ENCODE measurements at regions not wholly inside any gene's neighbourhood (a gene's known extent, or its start where the extent isn't known, plus 50 kb on each side); places are given as distances from the start of the nearest gene placed in this dataset.

DNA sequence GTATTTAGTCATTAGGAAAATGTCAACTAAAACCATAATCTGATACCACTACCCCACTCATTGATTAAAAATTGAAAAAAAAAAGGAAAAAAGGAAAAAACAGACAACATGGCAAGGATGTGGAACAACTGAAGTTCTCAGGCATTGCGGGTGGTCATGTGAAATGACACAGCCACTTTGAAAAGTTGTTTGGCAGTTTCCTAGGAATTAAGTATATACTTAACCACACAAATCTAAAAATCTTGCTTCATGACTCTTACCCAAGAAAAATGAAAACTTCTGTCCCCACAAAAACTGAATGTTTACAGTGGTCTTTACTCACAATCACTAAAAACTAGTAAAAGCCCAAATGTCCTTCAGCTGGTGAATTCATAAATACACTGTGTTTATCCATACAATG, 254.5 kb downstream of the AHR start:
- Histone ChIP-seq H3K27me3 (ENCODE audit: insufficient read depth, low read length, poor library complexity, severe bottlenecking) (no peaks in the 10 kb centered on the region), H3K4me1 (ENCODE audit: insufficient read depth, low read length) (no peaks in the 10 kb centered on the region), H3K4me3 (ENCODE audit: low read length) (no peak overlapping the region), H3K9me3 (ENCODE audit: low read length) (no peaks in the 10 kb centered on the region), H3K36me3 (ENCODE audit: insufficient read depth, low read length) (no peaks in the 10 kb centered on the region), H3K27ac (ENCODE audit: low read depth, low read length) (no peak overlapping the region)
- CTCF ChIA-PET, result no interaction called here
- POLR2A ChIA-PET, result no interaction called here
- DNase-seq, result no peak
- no peak overlapping the region for H3K4me3 Mint-ChIP-seq
- no peaks in the 10 kb centered on the region for H3K9me3 Mint-ChIP-seq
- no peaks in the 10 kb centered on the region for H3K36me3 Mint-ChIP-seq
- no peaks in the 10 kb centered on the region for H3K4me1 Mint-ChIP-seq
- no peaks in the 10 kb centered on the region for H3K27me3 Mint-ChIP-seq
- H3K27ac Mint-ChIP-seq, result no peak overlapping the region

DNA sequence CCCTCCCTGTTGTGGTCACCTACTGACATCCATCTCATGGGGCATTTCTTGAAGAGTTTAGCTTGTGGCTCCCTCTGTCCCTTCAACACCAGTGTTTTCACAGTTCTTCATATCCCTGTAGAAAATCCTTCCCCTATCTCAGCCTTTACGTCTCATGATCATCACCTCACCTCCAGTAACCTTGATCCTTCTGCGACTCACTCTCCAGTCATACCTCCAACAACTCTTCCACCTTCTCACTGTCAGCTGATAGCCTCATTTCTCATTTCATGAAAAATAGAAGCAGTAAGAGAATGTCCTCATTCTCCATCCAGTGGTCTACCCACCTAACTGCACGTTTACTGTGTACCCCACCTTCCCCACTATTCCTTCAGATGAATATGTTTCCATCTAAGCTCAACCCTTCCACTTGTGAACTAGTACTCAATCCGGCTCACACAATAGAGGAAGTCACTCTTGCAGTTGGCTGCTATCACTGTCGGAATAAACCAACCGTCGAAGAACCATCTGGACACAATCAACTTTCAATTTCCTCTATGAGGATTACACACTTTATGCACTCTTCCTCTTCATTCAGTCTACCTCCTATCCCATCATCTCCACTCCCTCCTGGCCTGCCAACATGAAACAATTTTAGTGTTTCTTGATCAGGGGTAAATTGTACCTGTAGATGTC, 256.0 kb downstream of the AHR start:
- H3K4me1 Mint-ChIP-seq, result no peaks in the 10 kb centered on the region
- Histone ChIP-seq H3K4me1 (ENCODE audit: insufficient read depth, low read length) (no peaks in the 10 kb centered on the region), H3K36me3 (ENCODE audit: insufficient read depth, low read length) (no peaks in the 10 kb centered on the region), H3K27me3 (ENCODE audit: insufficient read depth, low read length, poor library complexity, severe bottlenecking) (no peaks in the 10 kb centered on the region), H3K27ac (ENCODE audit: low read depth, low read length) (no peak overlapping the region), H3K4me3 (ENCODE audit: low read length) (no peak overlapping the region), H3K9me3 (ENCODE audit: low read length) (no peaks in the 10 kb centered on the region)
- no peak overlapping the region for H3K27ac Mint-ChIP-seq
- no peaks in the 10 kb centered on the region for H3K27me3 Mint-ChIP-seq
- no peak overlapping the region for H3K4me3 Mint-ChIP-seq
- ChIA-PET POLR2A (no interaction called here), CTCF (no interaction called here)
- DNase-seq, result no peak
- H3K36me3 Mint-ChIP-seq, result no peaks in the 10 kb centered on the region
- H3K9me3 Mint-ChIP-seq, result no peaks in the 10 kb centered on the region

DNA sequence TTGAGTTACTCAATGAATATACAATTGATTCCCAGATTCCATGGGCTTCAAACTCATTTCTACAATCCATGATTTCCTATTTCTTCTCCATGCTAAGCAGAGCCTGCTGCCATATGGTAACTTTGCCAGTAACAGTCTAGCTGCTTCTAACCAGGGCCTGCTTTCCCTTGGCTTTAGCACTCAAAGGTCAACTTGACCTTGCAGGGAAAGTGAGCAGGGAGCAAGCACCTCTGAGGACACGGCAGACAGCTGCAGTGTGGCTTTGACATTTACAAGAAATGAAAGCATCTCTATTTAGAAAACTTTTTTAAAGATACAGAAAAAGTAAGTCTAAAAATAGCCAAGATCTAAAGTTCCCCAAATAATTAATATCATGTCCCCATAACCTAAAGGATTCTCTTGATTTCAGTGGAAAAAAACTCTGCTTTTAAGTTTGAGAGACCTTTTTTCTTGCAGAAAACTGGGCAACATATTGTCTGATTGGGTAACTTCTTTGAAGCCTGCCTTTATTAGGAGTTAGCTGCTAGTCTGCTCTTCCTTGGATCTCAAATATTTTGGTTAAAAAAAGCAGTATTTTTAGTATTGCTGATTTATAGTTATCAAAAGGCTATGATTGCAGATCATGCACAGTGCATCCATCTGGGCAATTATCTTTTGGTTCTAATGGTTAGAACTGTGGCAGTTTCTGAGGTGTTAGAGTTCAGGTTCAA, 257.9 kb downstream of the AHR start:
- no peaks in the 10 kb centered on the region for H3K9me3 ChIP-seq (ENCODE audit: low read length)
- Mint-ChIP-seq H3K9me3 (no peaks in the 10 kb centered on the region), H3K4me3 (no peak overlapping the region), H3K4me1 (no peaks in the 10 kb centered on the region), H3K27ac (no peak overlapping the region), H3K27me3 (peaks cover 0 to 4% of the 10 kb centered on the region in 2 donors), H3K36me3 (no peaks in the 10 kb centered on the region)
- DNase-seq, result no peak
- no peaks in the 10 kb centered on the region for H3K36me3 ChIP-seq (ENCODE audit: insufficient read depth, low read length)
- no peaks in the 10 kb centered on the region for H3K4me1 ChIP-seq (ENCODE audit: insufficient read depth, low read length)
- H3K27ac ChIP-seq (ENCODE audit: low read depth, low read length), result no peak overlapping the region
- H3K27me3 ChIP-seq (ENCODE audit: insufficient read depth, low read length, poor library complexity, severe bottlenecking), result no peaks in the 10 kb centered on the region
- POLR2A ChIA-PET, result no interaction called here
- H3K4me3 ChIP-seq (ENCODE audit: low read length), result no peak overlapping the region
- CTCF ChIA-PET, result no interaction called here

DNA sequence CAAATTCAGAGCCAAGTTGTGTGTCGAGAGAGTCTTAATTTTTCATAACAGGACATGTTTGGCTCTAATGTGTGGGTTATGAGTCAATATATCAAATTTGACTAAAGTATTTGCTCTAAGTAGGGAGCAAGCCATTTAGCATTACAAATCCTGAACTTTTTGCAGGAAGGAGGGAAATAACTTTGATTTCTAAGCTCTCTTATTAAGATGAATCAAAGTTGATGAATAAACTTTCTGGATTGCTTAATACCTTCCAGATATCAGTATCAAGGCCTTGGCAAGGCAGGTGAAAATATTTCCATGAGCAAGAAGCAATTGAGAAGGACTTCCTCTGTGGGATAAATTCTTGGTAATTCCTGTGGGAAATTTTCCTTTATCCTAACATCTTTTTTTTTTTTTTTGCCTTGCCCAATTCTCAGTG, 258.8 kb downstream of the AHR start:
- Mint-ChIP-seq H3K4me3 (no peak overlapping the region), H3K27ac (no peak overlapping the region), H3K36me3 (no peaks in the 10 kb centered on the region), H3K9me3 (no peaks in the 10 kb centered on the region), H3K27me3 (peaks cover 0 to 4% of the 10 kb centered on the region in 2 donors), H3K4me1 (no peaks in the 10 kb centered on the region)
- no peaks in the 10 kb centered on the region for H3K9me3 ChIP-seq (ENCODE audit: low read length)
- H3K4me1 ChIP-seq (ENCODE audit: insufficient read depth, low read length), result no peaks in the 10 kb centered on the region
- H3K27me3 ChIP-seq (ENCODE audit: insufficient read depth, low read length, poor library complexity, severe bottlenecking), result no peaks in the 10 kb centered on the region
- POLR2A ChIA-PET, result no interaction called here
- no peak overlapping the region for H3K4me3 ChIP-seq (ENCODE audit: low read length)
- no peak for DNase-seq
- CTCF ChIA-PET, result no interaction called here
- H3K36me3 ChIP-seq (ENCODE audit: insufficient read depth, low read length), result no peaks in the 10 kb centered on the region
- H3K27ac ChIP-seq (ENCODE audit: low read depth, low read length), result no peak overlapping the region

DNA sequence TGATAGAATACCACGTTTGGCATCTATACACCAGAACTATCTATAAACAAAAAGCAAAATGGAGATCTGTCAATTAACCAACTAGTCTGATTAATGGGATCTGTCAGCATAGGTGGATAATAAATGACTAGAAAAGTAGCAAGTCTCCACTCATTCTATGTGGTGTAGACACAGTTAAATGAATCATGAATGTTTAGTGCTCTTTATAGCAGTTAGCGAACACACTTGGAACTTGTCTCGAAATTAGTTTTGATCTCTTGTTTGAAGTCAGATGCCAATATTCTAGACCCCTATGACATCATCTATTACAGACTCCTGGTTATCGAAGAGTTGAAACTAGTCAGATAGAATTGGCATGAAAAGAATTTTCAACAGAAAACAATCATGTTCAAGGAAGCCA, 259.7 kb downstream of the AHR start:
- H3K9me3 ChIP-seq (ENCODE audit: low read length), result no peaks in the 10 kb centered on the region
- no peaks in the 10 kb centered on the region for H3K36me3 ChIP-seq (ENCODE audit: insufficient read depth, low read length)
- peaks cover 0 to 9% of the 10 kb centered on the region in 2 donors for H3K27me3 Mint-ChIP-seq
- H3K4me3 Mint-ChIP-seq, result no peak overlapping the region
- H3K36me3 Mint-ChIP-seq, result no peaks in the 10 kb centered on the region
- no peak overlapping the region for H3K27ac ChIP-seq (ENCODE audit: low read depth, low read length)
- H3K4me1 Mint-ChIP-seq, result no peaks in the 10 kb centered on the region
- DNase-seq, result no peak
- POLR2A ChIA-PET, result no interaction called here
- no peak overlapping the region for H3K27ac Mint-ChIP-seq
- no peaks in the 10 kb centered on the region for H3K27me3 ChIP-seq (ENCODE audit: insufficient read depth, low read length, poor library complexity, severe bottlenecking)
- no peaks in the 10 kb centered on the region for H3K4me1 ChIP-seq (ENCODE audit: insufficient read depth, low read length)
- no peaks in the 10 kb centered on the region for H3K9me3 Mint-ChIP-seq
- no peak overlapping the region for H3K4me3 ChIP-seq (ENCODE audit: low read length)
- CTCF ChIA-PET, result no interaction called here

DNA sequence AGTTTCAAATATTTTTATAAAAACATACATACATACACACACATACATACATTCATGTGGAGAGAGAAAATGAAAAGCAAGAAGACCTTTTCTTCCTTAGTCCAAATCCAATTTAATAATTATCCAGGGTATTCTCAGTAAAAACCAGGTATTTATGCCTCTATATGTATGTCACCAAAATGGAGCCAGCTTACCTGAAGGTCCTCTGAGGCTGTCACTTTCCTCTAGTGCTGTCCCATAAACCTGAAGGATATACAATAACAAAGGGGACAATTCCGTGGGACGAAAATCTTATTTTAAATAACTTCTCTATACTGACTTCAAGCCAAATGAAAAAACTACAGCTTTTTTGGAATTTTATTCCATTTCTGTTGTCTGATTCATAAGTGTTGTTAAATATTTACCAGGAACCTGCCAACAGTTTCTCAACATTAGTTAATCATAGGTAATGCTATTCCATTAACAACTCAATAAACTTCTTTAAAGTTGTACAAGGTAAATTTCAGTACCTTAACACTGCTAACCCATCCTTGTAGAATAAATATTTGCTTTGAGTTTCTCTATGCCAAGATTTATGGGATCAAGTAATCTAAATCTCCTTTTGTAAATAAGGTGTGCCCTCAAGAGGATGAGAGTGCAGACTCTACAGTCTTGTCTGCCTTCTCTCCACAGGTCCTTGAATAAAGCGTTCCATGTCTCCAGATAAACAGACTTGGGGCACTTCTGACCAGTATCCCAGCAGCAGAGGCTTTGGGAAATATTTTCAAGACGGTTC, 260.3 kb downstream of the AHR start:
- H3K27ac Mint-ChIP-seq, result no peak overlapping the region
- ChIA-PET POLR2A (no interaction called here), CTCF (no interaction called here)
- Histone ChIP-seq H3K36me3 (ENCODE audit: insufficient read depth, low read length) (no peaks in the 10 kb centered on the region), H3K4me1 (ENCODE audit: insufficient read depth, low read length) (no peaks in the 10 kb centered on the region), H3K9me3 (ENCODE audit: low read length) (no peaks in the 10 kb centered on the region), H3K27me3 (ENCODE audit: insufficient read depth, low read length, poor library complexity, severe bottlenecking) (no peaks in the 10 kb centered on the region), H3K27ac (ENCODE audit: low read depth, low read length) (no peak overlapping the region), H3K4me3 (ENCODE audit: low read length) (no peak overlapping the region)
- H3K4me3 Mint-ChIP-seq, result no peak overlapping the region
- H3K36me3 Mint-ChIP-seq, result no peaks in the 10 kb centered on the region
- DNase-seq, result no peak
- peaks cover 1 to 13% of the 10 kb centered on the region in 2 donors for H3K27me3 Mint-ChIP-seq
- no peaks in the 10 kb centered on the region for H3K4me1 Mint-ChIP-seq
- H3K9me3 Mint-ChIP-seq, result peaks cover 0 to 4% (median 0%) of the 10 kb centered on the region in 5 donors

DNA sequence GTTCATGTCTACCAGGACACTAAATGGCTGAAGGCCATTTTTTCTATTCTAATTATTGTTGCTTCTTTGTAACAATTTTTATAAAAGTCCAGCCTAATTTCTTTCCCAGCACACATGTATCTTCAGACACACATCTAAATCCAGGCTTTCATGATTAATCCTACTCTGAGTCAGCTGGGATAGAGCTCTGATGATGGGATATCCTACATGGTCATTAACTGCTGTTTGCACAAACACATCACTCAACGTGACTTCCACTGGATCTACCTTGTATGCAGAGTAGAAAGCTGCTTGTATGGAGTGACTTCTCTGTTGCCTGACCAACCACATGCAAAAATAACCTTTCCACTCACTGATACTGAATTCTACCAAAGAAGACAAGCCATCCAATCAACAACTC, 260.9 kb downstream of the AHR start:
- Histone ChIP-seq H3K4me3 (ENCODE audit: low read length) (no peak overlapping the region), H3K27me3 (ENCODE audit: insufficient read depth, low read length, poor library complexity, severe bottlenecking) (no peaks in the 10 kb centered on the region), H3K27ac (ENCODE audit: low read depth, low read length) (no peak overlapping the region), H3K4me1 (ENCODE audit: insufficient read depth, low read length) (no peaks in the 10 kb centered on the region), H3K36me3 (ENCODE audit: insufficient read depth, low read length) (no peaks in the 10 kb centered on the region), H3K9me3 (ENCODE audit: low read length) (no peaks in the 10 kb centered on the region)
- Mint-ChIP-seq H3K27ac (no peak overlapping the region), H3K9me3 (peaks cover 0 to 4% (median 0%) of the 10 kb centered on the region in 5 donors), H3K36me3 (no peaks in the 10 kb centered on the region), H3K4me1 (no peaks in the 10 kb centered on the region), H3K4me3 (no peak overlapping the region), H3K27me3 (peaks cover 4 to 13% of the 10 kb centered on the region in 2 donors)
- POLR2A ChIA-PET, result no interaction called here
- no peak for DNase-seq
- CTCF ChIA-PET, result no interaction called here

DNA sequence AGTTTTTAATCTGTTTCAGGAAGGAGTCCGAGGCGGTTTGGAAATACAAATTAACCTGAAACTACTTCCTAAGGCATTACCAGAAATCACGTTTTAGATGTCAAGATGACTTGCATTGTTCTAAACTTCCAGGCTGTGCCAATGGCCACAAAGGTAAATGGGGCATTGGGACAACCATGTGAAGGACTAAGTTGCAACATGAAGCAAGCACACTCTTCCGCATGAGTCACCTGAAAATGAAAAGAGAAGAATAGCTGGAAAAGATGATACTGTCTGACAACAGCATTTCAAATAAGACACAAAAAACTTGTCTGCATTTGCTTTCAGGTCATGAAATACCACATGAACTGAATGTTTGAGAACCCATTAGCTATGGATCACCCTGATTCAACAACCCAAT, 262.1 kb downstream of the AHR start:
- ChIA-PET CTCF (no interaction called here), POLR2A (no interaction called here)
- no peak overlapping the region for H3K27ac ChIP-seq (ENCODE audit: low read depth, low read length)
- Mint-ChIP-seq H3K27ac (no peak overlapping the region), H3K36me3 (no peaks in the 10 kb centered on the region), H3K4me1 (no peaks in the 10 kb centered on the region), H3K4me3 (no peak overlapping the region), H3K9me3 (peaks cover 0 to 4% (median 0%) of the 10 kb centered on the region in 5 donors), H3K27me3 (peaks cover 4 to 13% of the 10 kb centered on the region in 2 donors)
- no peaks in the 10 kb centered on the region for H3K9me3 ChIP-seq (ENCODE audit: low read length)
- no peaks in the 10 kb centered on the region for H3K27me3 ChIP-seq (ENCODE audit: insufficient read depth, low read length, poor library complexity, severe bottlenecking)
- H3K4me3 ChIP-seq (ENCODE audit: low read length), result no peak overlapping the region
- no peaks in the 10 kb centered on the region for H3K36me3 ChIP-seq (ENCODE audit: insufficient read depth, low read length)
- no peak for DNase-seq
- H3K4me1 ChIP-seq (ENCODE audit: insufficient read depth, low read length), result no peaks in the 10 kb centered on the region

Measured in CD8-positive, alpha-beta memory T cell (primary cell).